ENCODE measurements at regions not wholly inside any gene's neighbourhood (a gene's known extent, or its start where the extent isn't known, plus 50 kb on each side); places are given as distances from the start of the nearest gene placed in this dataset.
A peak's percentile ranks its signal among the peaks of the same experiment; 100 is the strongest.

DNA sequence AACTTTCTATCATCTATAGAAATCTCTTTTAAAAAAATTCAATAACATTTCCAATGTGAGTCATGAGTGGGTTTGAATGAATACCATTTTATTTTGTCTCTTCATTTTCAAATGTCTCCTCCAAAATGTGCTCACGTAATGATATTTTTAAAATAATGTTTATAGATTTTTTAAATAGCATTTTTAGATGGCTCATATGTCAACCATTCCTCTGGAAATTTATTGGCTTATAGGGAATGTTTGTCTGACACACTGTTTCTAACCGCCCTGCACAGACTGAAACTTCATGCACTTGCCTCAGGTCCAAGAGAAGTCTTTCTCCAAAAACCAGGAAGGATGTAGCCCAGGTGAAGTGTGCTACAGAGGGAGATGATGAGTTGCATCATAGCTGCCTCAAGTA is 88.8 kb upstream of the PLEKHG7 start:
- no peak for DNase-seq

DNA sequence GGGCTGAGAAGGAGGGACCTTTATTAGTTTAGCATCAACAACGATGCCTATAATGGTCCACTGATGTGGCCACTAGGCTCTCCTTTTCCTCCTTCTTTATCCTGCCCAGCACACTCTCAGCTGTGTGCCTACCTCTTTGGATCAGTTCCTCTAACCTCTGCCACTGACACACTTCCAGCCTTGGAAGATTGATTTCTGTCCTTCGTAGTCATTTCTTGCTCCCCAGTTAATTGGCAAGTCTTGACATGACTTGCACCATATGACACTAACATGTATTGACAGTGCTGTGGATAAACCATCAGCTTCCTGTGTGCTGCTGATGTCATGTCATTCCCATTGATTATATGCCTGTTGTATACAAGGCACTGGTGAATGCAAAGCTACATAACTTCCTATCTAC is 90.2 kb upstream of the PLEKHG7 start:
- no peak for DNase-seq

DNA sequence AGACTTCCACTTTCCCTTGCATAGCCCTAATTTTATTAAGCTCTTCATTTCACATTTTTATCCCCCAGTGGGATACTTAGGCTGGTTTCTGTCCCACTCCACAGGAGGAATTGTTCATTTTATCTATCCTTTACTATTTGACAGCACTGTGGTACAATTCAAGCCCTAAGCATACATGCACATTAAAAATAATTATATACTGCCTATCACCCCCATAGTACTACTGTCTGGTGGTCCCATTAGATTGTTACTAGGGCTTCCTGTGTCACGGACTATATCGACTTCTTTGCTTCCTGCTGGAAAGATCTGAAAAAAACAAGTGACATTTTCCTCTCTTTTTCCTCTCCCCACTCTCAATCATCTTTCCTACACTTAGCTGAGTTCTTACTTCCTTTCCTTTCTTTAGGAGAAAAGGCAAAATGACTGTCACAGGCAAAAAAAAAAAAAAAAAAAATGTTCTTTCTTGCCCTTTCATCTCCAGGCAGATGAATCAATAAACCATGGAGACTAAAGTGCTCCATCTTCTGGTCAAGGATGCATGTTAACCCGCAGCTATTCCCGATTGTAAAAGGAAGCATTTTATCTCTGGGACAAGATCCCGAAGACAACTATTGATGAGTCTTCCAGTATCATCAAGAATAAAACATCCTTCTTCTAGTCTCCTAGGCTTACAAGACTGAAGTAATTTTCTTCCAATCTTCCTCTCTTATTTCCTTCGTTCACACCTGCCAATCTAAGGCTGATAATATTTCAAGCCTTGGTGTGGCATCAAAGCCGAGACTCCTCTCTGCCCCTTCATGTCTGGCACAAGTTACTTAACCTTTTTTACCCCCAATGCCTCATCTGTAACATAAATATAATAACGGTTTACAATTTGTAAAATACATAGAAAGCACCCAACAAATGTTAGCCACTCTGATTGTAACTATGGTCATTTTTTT is 94.4 kb upstream of the PLEKHG7 start:
- DNase-seq, result no peak

DNA sequence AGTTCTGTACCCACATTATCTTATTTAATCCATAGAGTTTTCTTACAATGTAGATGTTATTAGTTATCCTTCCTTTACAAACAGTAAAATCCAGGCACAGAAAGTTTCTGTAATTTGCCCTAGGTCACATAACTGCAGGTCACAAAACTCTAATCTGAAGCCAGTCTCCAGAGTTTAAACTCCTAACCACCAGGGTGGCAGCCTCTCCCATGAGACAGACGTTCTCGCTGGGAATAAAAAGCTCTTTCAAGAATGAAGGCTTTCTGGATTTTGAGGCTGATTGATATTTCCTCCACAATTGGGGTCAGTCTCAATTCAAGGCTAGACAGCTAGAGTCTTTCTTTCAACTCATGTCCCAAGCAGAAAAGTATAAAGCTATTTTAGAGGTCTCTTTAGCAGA is 95.8 kb upstream of the PLEKHG7 start:
- DNase-seq, result no peak

GRCh38 chr12:92605621-92606170 is 97.1 kb upstream of the PLEKHG7 start:
- DNase-seq, result no peak

- DNase-seq, result no peak
These were observed 98.0 kb upstream of the PLEKHG7 start for GRCh38 chr12:92604786-92605185.

DNA sequence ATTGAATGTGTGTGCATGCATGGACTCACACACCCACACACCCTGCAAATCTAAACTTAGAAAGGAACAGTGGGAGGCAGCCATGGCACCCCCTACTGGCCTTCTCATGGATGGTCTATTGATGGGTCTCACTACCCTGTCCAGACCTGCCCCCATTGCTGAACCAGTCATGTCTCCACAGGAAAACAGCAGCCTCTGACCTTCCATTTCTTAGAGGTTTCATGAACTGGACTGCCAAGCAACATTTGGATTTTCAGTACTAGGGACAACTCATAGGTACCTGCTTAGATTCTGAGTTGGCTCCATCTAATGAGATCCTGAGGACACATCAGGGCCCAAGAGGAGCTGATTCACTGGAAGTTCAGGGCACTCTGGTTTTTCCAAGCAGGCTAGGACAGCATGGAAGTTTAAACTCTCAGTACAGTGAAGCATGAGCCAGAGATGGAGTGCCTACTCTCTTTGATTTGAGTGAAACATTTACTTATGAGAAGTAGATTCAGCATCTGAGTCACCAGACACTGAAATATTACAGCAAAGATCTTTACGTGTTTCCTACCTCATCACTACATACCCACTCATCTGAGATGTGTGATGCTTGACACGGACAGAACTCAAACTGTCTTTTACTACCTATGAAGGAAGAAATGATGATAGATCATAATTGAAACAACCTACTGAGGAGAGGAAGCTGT is 98.9 kb upstream of the PLEKHG7 start:
- DNase-seq, result peak; percentile 64

DNA sequence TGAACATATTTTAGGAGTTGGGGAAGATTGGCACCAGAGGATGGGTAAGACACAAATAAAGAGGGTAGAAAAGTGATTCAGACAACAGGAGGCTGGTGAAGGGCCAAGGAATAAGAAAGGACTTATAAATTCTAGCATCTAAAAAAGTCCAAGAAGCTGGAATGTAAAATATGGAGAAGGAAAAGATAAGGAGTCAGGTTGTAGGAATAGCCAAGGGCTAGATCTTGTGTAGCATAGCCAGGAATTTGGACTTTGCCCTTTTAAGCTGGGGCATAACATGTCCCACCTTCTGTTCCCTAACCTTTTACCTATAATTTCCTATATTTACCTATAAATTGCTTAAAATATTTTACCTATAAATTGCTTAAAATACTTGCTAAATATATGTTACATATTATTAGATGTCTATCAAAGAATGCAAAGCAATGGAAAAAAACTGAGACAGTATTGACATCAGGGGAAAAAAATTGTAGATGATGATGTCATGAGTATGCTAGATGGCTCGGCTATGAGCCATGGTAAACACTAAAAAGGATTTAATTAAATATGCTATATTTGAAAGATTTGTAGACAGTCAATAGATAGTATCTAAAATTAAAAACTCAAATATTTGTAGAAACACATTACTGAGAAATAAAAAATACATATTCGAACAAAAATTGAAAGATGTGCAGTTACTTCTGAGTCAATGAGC is 99.7 kb upstream of the PLEKHG7 start:
- no peak for DNase-seq

DNA sequence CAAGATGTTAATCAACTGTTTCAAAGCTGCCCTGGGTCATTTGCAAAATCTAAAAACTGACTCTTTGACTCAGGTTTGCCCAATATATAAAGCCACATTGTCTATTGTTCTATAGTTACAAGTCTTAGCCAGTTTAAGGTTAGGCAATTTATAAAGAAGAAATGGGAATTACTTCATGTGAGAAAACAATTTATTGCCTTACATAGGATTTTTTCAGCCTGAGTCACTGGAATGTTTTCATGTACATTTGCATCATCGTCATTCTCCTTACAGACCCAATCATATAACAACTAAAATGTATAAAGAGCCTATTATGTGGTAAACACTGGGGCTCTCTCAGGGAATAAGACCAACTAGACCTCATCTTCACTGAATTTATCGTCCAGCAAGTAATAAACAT is 100.3 kb upstream of the PLEKHG7 start:
- DNase-seq, result no peak

DNA sequence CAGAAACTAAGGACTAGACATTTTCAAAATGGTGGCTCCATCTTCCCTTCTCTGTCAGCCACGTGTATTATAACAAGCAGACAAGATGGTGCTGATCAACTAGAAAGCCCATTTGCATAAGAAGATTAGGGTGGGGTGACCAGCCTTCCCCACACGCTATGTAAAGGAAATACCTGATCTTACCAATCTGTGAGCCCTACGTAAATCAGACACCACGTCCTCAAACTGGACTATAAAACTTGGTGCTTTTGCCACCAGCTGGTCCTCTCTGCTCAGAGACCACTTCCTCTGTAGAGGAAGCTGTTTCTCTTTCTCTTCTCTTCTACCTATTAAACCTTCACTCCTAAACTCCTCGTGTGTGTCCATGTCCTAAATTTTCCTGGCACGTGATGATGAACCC is 101.1 kb upstream of the PLEKHG7 start:
- no peak for DNase-seq

- no peak for DNase-seq
These were observed 101.6 kb upstream of the PLEKHG7 start for GRCh38 chr12:92601176-92601575.

DNA sequence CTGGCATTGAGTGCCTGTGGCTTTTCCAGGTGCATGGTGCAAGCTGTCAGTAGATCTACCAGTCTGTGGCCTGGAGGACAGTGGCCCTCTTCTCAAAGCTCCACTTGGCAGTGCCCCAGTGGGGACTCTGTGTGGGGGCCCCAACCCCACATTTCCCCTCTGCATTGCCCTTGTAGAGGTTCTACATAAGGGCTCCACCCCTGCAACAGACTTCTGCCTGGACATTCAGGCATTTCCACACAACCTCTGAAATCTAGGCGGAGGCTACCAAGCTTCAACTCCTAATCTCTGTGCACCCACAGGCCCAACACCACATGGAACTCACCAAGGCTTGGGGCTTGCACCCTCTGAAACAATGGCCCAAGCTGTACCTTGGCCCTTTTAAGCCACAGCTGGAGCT is 102.7 kb upstream of the PLEKHG7 start:
- no peak for DNase-seq

GRCh38 chr12:92597997-92598396 is 104.8 kb upstream of the PLEKHG7 start:
- no peak for DNase-seq

DNA sequence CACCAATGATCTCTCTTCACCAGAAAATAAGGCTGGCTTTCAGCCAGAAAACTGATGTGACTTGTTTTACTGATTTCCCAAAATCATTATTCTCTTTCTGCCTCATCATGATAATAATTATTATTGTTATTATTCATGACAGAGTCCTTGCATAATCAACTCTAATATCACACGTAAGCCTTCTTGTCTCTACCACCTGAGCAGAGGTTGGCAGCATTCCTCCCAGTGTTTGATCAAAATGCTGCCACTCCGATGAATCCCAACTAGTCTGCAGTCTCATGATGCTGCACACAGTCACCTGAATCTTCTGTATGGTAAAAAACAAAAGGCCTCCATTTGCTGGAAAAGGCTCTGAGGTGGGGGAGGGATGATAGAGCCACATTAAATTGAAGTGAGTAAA is 105.7 kb upstream of the PLEKHG7 start:
- DNase-seq, result no peak

- no peak for DNase-seq
These were observed 106.4 kb upstream of the PLEKHG7 start for GRCh38 chr12:92596383-92596782.

DNA sequence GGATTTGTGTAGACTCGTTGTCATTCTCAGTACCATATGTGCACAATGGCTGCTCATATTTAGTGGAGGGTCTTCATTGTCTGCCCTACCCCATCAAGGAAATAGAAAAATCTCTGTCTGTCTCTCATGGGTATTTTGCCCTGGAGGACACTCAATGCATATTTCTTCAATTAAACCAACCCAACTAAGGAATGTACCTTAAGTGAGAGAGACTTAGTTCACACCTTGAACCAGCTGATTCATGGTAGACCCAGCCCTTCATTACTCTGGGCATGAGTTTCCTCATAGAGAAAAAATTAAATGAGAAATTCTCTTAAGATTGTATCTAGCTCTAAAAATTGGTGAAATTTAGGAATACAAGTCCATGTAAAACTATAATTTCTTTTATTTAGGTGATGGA is 107.1 kb upstream of the PLEKHG7 start:
- DNase-seq, result no peak

- peak; percentile 91 for DNase-seq
These were observed 108.9 kb upstream of the PLEKHG7 start for GRCh38 chr12:92593734-92594402.

GRCh38 chr12:92585115-92585727 is 117.6 kb upstream of the PLEKHG7 start:
- DNase-seq, result no peak

DNA sequence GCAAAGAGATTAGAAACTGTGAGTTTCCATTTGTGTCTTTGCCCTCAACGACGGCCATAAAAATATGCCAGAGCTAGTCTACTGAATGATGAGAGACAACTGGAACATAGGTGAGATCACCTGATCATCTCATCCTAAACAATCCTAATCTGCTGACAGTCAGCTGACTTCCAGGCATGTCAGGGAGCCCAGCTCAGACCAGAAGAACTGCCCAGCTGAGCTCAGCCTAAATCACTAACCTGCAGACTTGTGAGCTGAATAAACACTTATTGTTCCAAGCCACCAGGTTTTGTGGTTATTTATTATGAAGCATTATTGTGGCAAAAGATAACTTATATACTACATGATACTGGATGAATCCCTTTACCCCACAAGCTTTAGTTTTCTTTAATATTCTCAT is 118.9 kb upstream of the PLEKHG7 start:
- no peak for DNase-seq

- DNase-seq, result no peak
These were observed 119.9 kb upstream of the PLEKHG7 start for GRCh38 chr12:92582893-92583292.

GRCh38 chr12:92582475-92582874 is 120.3 kb upstream of the PLEKHG7 start:
- no peak for DNase-seq

GRCh38 chr12:92581604-92582003 is 121.2 kb upstream of the PLEKHG7 start:
- DNase-seq, result no peak

All from activated effector memory CD4-positive, alpha-beta T cell treated with anti-CD3 and anti-CD28 coated beads, Interleukin-2, amount 50 U/mL, for 16 hours (primary cell).